ENCODE measurements at regions not wholly inside any gene's neighbourhood (a gene's known extent, or its start where the extent isn't known, plus 50 kb on each side); places are given as distances from the start of the nearest gene placed in this dataset.

- DNase-seq (ENCODE audit: extremely low spot score), result no peak
- TF ChIP-seq BHLHE40 (IDR thresholded peaks at IDR 0.05; ENCODE audit: borderline replicate concordance), result no peak
- ChIA-PET POLR2A (no interaction called here), CTCF (no interaction called here)
Observed at GRCh38 chr10:85421421-85421820, 945.2 kb downstream of the GRID1 start.

GRCh38 chr10:85429126-85429525 is 937.5 kb downstream of the GRID1 start:
- ChIA-PET CTCF (no interaction called here), POLR2A (no interaction called here)
- no peak for DNase-seq (ENCODE audit: extremely low spot score)
- TF ChIP-seq CTBP1 (IDR thresholded peaks at IDR 0.05; ENCODE audit: borderline replicate concordance), result no peak
- no peak for TF ChIP-seq BHLHE40 (IDR thresholded peaks at IDR 0.05; ENCODE audit: borderline replicate concordance)
- TF ChIP-seq TARDBP (IDR thresholded peaks at IDR 0.05), result no peak
- TF ChIP-seq HDGF (IDR thresholded peaks at IDR 0.05; ENCODE audit: borderline replicate concordance), result no peak
- no peak for TF ChIP-seq FOXM1 (IDR thresholded peaks at IDR 0.05; ENCODE audit: borderline replicate concordance)
- TF ChIP-seq NFRKB (IDR thresholded peaks at IDR 0.05), result no peak
- TF ChIP-seq ZNF384 (IDR thresholded peaks at IDR 0.05), result no peak
- no peak for TF ChIP-seq PKNOX1 (IDR thresholded peaks at IDR 0.05)
- no peak for TF ChIP-seq ARNT (IDR thresholded peaks at IDR 0.05)
- no peak for TF ChIP-seq L3MBTL2 (conservative IDR thresholded peaks at IDR 0.05)
- TF ChIP-seq SUZ12 (IDR thresholded peaks at IDR 0.05), result no peak

GRCh38 chr10:85430991-85431390 is 935.6 kb downstream of the GRID1 start:
- POLR2A ChIA-PET, result no interaction called here
- TF ChIP-seq L3MBTL2 (conservative IDR thresholded peaks at IDR 0.05) (no peak), SUZ12 (IDR thresholded peaks at IDR 0.05) (no peak), FOXK2 (IDR thresholded peaks at IDR 0.05) (no peak), HDGF (IDR thresholded peaks at IDR 0.05; ENCODE audit: borderline replicate concordance) (no peak), ARNT (IDR thresholded peaks at IDR 0.05) (no peak), FOXA1 (IDR thresholded peaks at IDR 0.05) (no peak), TARDBP (IDR thresholded peaks at IDR 0.05) (no peak), SP1 (IDR thresholded peaks at IDR 0.05) (no peak), NFRKB (IDR thresholded peaks at IDR 0.05) (no peak)
- CTCF ChIA-PET, result no interaction called here
- DNase-seq (ENCODE audit: extremely low spot score), result no peak

- POLR2A ChIA-PET, result no interaction called here
- CTCF ChIA-PET, result no interaction called here
- TF ChIP-seq FOXM1 (IDR thresholded peaks at IDR 0.05; ENCODE audit: borderline replicate concordance), result no peak
- no peak for DNase-seq (ENCODE audit: extremely low spot score)
Observed at GRCh38 chr10:85433248-85433647, 933.3 kb downstream of the GRID1 start.

- no peak for DNase-seq (ENCODE audit: extremely low spot score)
- TF ChIP-seq PKNOX1 (IDR thresholded peaks at IDR 0.05) (no peak), LEF1 (IDR thresholded peaks at IDR 0.05; ENCODE audit: borderline replicate concordance) (no peak), FOXK2 (IDR thresholded peaks at IDR 0.05) (no peak), CTBP1 (IDR thresholded peaks at IDR 0.05; ENCODE audit: borderline replicate concordance) (no peak), SP1 (IDR thresholded peaks at IDR 0.05) (no peak), FOXA1 (IDR thresholded peaks at IDR 0.05) (no peak), HDGF (IDR thresholded peaks at IDR 0.05; ENCODE audit: borderline replicate concordance) (no peak), FOXM1 (IDR thresholded peaks at IDR 0.05; ENCODE audit: borderline replicate concordance) (no peak), TARDBP (IDR thresholded peaks at IDR 0.05) (no peak), L3MBTL2 (conservative IDR thresholded peaks at IDR 0.05) (no peak), ZNF384 (IDR thresholded peaks at IDR 0.05) (no peak), ARNT (IDR thresholded peaks at IDR 0.05) (no peak), SUZ12 (IDR thresholded peaks at IDR 0.05) (no peak), BHLHE40 (IDR thresholded peaks at IDR 0.05; ENCODE audit: borderline replicate concordance) (no peak), ELF4 (IDR thresholded peaks at IDR 0.05) (no peak), NFRKB (IDR thresholded peaks at IDR 0.05) (no peak)
- ChIA-PET CTCF (no interaction called here), POLR2A (no interaction called here)
Observed at GRCh38 chr10:85444868-85445267, 921.7 kb downstream of the GRID1 start.

GRCh38 chr10:85445702-85446101 is 920.9 kb downstream of the GRID1 start:
- POLR2A ChIA-PET, result no interaction called here
- DNase-seq (ENCODE audit: extremely low spot score), result no peak
- TF ChIP-seq SP1 (IDR thresholded peaks at IDR 0.05), result no peak
- TF ChIP-seq FOXM1 (IDR thresholded peaks at IDR 0.05; ENCODE audit: borderline replicate concordance), result no peak
- TF ChIP-seq NFRKB (IDR thresholded peaks at IDR 0.05), result no peak
- TF ChIP-seq ARNT (IDR thresholded peaks at IDR 0.05), result no peak
- TF ChIP-seq LEF1 (IDR thresholded peaks at IDR 0.05; ENCODE audit: borderline replicate concordance), result no peak
- TF ChIP-seq FOXK2 (IDR thresholded peaks at IDR 0.05), result no peak
- TF ChIP-seq HDGF (IDR thresholded peaks at IDR 0.05; ENCODE audit: borderline replicate concordance), result no peak
- TF ChIP-seq TARDBP (IDR thresholded peaks at IDR 0.05), result no peak
- no peak for TF ChIP-seq L3MBTL2 (conservative IDR thresholded peaks at IDR 0.05)
- no peak for TF ChIP-seq ZNF384 (IDR thresholded peaks at IDR 0.05)
- no peak for TF ChIP-seq ELF4 (IDR thresholded peaks at IDR 0.05)
- no peak for TF ChIP-seq CTBP1 (IDR thresholded peaks at IDR 0.05; ENCODE audit: borderline replicate concordance)
- no peak for TF ChIP-seq PKNOX1 (IDR thresholded peaks at IDR 0.05)
- no peak for TF ChIP-seq FOXA1 (IDR thresholded peaks at IDR 0.05)
- no peak for TF ChIP-seq SUZ12 (IDR thresholded peaks at IDR 0.05)
- TF ChIP-seq BHLHE40 (IDR thresholded peaks at IDR 0.05; ENCODE audit: borderline replicate concordance), result no peak
- CTCF ChIA-PET, result no interaction called here

- DNase-seq (ENCODE audit: extremely low spot score), result no peak
- CTCF ChIA-PET, result no interaction called here
- POLR2A ChIA-PET, result no interaction called here
- no peak for TF ChIP-seq SP1 (IDR thresholded peaks at IDR 0.05)
Observed at GRCh38 chr10:85446827-85447226, 919.8 kb downstream of the GRID1 start.

Measured in HEK293T (cell line).